Fibroblast of skin of right quadriceps (primary cell): ENCODE measurements at regions not wholly inside any gene's neighbourhood (a gene's known extent, or its start where the extent isn't known, plus 50 kb on each side); places are given as distances from the start of the nearest gene placed in this dataset.

Experiments used
- DNase-seq: peaks from one replicate; pipeline ENCODE4 v3.0.0-alpha.2; 2013

DNA sequence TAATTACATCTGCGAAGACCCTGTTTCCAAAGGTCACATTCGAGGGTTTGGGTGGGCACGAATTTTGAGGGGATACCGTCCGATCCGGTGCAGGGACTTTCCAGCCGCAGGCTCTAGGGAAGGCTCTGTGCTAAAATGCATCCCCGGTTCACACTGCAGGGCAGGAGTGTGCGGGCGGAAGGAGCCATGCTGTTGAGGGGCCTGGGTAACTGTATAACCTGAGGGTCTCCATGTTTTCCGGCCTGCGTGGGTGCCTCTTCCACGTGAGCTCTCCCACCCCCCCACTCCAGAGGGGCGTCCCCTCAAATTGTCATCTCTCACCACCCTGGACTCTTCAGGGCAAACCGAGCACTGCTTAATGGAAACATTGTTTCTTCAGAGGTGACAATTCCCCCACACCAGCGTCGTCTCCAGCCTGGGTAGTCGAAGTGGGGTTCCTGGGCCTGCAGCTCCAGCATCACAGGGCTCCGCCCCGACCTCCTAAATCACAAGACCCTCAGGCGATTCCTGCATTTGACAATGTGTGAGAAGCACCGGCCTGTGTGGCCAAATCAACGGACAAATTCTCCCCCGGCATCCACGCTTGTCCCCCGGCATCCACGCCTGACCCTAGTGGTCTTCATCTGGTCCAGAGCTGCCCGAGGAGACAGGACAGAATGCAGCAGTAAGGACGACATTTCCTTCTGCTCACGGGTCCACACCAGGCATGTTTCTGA lies 51.2 kb downstream of the FOXL3 start:
- DNase-seq: no peak

DNA sequence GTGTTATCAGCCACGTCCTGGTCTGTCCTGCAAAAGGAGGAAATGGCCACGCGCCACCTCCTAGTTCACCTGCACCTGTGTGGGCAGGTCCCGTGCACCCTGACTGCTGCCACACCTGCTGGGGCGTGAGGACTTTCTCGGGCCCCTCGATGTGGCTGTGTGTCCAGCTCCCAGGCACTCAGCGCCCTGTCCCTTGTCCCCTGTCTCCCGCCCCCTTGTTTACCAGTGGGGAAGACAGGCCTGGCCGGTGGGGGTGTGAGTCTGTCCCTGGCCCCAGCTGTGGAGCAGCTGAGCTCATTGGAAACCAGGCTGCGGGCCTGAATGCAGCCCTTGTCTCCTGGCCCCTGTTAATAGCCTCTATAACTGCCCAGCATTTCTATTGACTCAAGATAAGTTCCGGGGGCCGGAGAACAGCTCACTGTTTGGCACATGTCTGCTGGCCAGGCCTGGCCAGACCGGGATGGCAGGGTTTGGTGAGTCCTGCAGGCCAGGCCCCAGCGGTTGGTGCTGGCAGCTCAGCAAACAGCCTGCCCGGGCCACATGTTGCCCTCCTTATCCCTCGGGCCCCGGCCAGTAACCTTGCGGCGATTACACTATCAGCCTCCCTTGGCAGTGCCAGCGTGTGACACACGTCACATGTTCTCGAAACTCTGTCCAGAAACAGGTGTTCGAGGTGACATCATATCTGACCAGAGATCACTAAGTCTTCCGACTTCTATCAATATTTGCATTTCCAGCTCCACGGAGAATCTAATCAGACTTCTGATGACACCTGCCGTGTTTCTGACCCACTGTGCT lies 52.1 kb downstream of the FOXL3 start:
- no peak for DNase-seq

DNA sequence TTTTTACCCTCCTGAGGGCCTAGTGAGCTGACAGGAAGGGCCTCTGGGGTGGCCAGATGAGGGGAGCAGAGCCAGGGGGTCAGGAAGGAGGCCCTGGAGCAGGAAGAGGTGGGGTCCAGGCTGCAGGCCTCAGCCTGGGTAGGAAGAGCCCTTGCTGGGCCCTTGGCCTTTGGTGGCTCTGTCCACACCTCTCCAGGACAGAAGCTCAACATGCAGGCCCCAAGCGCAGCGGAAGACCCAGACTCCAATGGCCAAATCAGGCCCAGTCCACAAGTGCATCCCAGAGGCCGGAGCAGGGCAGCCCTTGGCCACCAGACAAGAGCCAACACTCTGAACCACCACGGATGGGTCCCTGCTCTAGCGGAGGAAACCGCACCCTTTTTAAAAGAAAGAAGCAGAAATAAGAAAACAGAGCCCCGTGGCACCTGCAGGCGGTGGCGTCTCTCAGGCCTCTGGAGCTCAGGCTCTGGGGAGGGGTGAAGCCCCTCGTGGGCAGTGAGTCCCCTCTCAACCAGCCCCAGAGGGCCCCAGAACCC lies 52.8 kb downstream of the FOXL3 start:
- DNase-seq: no peak

DNA sequence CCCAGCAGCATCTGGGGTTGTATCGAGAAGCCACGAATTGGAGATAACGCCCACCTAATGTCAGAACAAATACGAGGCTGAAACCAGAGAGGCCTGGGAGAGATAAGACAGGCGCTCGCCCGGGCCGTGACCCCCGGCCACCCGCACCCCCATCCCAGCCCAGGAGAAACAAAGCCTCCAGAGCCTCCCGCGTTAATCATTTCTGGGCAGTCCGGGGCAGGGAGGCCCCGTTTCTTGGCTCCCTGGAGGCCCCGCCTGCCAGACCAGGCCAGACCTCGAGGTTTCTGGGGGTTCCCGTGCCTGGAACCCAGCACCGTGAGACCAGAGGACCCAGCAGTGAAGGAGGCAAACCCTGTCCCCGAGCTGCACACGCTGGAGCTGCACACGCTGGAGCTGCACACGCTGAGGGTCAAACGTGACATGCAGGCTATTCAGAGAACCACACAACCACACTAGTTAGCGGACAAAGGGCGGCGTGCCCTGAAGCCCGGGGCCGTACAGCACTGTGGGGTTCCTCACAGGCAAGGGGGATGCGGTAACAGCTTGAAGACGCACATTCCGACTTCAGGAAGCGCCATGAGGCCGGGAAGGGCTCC lies 53.4 kb downstream of the FOXL3 start:
- no peak for DNase-seq

DNA sequence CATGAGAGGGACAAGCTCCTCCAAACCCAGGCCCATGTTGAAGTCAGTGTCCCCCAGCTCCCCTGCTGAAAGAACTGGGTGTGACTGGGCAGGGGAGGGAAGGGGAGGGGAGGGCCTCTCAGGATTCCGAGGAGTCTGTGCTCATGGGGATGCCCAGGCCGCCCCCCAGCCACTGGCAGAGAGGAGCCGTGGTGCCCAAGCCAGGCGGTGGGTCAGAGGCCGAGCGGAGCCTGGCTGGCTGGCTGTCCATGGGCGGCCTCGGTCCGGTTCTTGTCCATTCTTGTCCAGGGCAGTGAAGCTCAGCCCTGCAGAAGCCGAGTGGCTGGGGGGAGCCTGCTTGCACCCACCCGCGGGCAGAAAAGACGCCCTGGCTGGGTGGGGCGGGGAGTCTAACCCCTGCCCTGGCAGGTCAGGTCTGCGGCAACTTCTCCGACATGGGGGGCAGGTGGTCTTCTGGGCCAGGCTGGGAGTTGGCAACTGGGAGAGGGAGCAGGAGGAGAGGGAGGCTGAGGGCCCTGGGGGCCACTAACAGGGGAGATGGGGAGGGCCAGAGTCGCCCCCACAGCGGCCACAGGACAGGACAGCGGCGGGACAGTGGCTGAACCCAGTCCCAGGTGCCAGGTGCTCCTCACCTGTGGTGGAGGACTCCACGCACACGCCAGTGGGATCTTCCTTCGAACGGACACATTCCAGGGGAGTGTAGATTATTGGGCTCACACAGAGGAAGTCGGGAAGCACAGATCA lies 54.1 kb downstream of the FOXL3 start:
- no peak for DNase-seq

DNA sequence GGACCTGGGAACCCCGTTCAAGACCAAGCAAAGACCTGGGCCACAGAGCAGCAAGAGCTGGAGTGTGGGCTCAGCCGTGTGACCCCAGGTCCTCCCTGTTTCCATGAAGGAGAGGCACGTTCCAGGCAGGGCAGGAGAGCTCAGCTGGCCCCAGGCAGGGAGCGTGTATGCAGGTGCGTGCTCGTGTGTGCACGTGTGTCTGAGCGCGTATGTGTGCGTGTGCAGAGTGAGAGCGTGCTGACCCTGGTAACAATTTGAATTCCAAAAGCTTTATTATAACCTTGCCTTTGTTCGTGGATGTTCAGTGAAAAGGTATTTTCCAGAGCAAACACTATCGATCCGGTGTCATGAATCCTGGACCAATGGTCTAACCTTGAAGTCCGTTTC lies 54.6 kb downstream of the FOXL3 start:
- no peak for DNase-seq

DNA sequence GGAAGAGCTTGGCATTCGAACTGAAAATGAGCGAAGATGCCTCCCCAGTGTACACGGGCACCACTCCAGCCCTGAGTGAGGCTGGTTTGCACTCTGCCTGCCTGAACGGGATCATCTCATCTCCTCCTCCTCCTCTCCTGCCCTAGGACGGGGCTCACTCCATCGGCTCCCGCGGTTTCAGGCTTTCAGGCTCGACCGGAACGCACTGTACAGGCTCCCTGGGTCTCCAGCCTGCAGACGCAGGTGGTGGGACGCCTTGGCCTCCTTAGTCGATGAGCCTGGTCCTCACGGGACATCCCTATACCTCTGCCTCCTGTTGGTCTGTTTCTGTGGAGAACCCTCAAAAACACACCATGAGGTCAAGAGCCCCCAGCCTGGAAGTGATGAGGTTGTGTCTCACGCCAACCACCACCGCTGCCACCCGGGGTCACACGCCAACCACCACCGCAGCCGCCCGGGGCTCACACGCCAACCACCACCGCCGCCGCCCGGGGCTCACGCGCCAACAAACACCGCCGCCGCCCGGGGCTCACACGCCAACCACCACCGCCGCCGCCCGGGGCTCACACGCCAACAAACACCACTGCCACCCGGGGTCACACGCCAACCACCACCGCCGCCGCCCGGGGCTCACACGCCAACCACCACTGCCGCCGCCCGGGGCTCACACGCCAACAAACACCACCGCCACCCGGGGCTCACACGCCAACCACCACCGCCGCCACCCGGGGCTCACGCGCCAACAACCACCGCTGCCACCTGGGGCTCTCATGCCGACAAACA lies 56.3 kb downstream of the FOXL3 start:
- DNase-seq: no peak

DNA sequence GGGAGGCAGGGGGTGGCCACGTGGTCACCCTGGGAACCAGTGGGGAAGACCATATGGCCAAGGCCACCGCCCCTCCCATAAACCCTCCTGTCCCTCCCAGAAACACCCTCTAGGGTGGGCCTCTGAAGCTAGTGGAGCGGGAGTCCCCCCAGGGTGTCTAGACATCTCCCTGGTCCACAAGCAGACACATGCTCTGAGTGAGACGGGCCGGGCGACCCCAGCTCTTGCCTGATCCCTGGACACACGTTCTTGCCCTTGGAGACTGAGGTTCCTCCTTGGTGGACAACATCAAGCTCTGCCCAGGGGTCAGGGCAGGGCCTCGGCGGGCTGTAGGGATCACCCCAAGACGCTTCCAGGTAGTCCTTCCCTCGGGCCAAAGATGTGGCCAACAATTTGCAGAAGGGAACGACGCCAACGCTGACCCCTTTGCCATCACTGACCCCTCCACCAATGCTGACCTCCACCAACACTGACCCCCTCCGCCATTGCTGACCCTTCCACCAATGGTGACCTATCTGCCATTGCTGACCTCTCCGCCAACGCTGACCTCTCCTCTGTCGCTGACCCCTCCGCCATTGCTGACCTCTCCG lies 57.1 kb downstream of the FOXL3 start:
- no peak for DNase-seq

DNA sequence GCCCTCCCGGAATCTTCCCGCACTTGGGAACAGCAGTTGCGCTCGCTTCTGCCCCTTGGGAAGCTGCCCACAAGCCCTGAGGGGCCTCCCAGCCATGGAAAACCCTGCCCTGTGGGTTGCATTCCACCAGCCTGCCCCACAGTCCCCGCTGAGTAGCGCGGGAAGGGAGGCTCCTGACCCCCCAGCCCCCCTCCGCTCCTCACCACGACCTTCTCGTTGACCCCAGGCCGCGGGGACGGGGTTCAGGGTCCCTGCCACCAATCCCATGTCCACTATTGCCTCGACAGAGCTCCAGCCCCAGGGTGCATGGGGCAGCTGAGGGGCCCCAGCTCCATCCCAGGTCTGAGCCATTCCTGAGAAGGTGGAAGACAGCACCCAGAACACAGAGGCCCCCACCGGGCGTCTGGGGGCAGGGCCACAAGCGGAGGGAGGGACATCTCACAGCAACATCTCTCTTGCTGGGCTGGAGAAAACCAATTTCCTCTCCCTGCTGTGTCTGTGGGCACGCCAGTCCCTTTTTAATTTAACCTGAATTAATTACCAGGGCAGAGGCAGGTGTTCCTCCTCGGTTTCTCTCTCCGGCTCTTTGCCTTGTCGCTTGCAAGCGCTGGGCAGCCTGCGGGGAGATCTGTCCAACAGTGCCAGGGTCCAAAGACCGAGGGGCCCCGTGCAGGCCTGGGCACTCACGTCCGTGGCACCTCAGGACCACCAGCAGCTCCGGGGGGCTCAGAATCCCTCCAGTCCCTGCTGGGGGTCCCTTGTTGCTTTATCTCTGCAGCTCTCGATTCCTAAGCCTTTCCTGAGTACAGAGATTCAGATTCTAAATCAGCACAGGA lies 57.9 kb downstream of the FOXL3 start:
- DNase-seq: no peak

DNA sequence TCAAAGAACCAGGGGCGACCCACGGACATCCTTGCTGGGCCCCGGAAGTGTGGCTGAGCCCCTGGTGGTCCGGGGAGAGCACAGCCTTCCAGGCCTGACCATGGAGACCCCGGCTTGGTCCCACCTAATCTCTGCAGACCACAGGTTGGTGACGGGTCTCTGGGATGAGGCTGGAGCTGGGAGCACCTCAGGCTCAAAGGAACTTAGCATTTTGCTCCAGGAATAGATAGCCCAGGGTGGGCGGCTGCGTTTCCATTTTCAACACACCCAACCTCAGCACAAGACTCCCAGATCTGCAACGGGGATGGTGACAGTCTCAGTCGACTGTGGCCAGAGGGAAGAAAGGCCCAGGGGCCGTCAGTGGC lies 58.5 kb downstream of the FOXL3 start:
- no peak for DNase-seq

DNA sequence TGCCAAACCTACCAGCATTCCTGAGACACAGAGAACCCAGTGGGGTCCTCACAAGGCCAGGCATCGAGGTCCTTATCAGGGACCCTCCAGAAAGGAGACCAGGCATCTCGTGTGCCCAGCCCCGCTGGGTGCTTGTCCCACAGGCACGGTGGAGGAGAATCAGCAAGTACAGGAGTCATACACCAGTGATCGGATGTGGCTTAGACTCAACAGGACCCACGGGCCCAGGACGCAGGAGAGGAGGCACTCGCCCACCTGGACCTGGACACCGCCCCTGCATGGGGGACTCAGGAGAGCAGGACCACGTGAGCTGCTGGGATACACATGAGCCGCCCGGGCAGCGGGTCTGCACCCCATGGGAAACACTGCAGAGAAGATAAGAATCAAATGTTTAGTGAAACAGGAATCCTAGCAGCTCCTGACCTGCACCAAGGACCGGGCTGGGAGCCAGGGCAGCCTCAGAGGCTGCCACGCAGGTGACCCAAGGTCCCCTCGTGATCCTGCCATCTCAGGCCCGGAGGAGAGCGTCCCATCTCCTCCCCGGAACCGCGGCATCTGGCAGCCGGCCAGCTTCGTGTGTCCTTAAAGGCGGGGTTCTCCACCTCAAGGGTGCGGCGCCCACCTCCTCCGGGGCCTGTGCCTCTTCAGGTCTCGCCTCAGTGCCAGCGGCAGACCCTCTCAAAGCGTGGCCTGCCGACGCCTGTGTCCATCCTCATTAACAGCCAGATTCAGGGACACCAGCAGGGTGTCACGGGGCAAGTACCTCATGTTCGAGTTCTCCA lies 59.2 kb downstream of the FOXL3 start:
- DNase-seq: no peak

DNA sequence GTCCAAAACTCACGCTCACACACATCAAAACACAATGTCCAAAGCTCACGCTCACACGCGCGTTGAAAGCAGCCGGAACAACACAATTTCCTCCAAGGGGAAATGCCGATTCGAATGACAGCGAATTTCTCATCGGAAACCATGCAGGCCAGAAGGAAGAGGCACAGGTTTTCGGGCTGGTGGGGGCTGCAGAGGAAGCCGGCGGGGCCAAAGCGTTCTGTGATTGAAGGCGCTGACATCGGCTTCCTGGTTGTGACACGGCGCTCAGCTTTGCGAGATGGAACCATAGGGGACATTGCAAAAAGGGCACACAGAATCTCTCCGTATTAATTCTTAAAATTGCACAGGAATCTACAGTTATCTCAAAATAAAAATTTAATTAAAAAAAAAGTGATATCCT lies 61.3 kb downstream of the FOXL3 start:
- no peak for DNase-seq

DNA sequence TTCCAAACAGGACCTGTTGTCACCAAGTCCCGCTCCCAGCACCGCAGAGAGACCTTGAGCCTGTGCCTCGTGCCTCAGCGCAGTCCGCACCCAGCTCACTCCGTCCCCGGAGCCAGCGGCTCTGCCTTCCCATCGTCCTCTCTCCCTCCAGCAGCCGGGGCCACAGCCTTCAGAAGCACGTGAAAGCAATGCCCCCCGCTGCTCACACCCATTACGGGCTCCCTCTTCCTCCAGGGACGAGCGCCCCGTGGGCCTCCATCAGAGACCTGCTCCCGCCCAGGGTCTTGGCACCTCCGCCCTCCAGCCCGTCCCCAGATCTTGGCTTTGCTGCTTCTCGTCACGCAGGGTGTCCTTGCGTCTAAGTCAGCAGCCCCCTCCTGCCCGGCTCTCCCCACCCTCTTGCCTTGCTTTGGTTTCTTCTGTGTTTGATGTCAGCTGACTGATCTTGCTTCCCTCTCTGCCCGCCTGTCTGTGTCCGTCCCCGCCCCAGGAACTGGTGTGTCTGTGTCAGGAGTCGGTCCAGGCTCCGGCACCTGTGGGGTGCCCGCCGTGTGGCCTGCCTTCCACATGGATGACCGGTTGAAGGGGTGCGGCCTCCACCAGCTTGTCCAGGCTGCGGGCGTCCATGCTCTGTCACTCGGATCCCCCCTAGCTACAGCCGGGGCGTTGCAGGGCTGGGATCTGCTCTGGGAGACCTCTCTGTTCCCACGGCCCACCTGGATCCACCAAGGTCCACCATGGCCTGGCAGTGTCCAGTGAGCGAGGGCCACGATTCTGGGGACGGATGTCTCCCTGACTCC lies 61.9 kb downstream of the FOXL3 start:
- DNase-seq: no peak

DNA sequence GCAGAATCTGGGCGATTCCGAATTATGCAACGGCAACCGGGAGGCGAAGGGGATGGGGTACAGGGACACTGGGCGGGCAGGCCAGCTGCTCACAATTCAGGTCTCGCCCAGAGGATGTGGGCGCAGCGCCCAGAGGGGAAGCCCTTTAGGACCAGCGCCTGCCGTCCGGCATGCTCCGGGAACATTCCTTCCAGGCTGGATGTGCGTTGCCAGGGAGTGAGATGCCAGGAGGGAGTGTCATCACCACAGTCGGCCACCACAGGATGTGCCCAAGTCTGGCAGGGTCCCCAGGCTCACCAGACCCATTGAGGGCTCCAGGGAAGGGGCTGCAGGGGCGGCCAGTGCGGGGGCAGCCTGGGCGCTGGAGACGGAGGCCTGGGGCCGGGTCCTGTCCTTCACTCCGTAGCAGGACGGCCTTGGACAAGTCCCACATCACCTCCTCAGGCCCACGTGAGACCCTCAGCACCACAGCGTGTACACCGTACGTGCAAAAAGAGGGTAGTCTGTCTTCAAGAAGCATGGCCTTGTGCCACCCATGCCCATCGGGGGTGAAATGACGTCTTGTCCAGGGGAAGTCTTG lies 63.9 kb downstream of the FOXL3 start:
- DNase-seq: no peak

DNA sequence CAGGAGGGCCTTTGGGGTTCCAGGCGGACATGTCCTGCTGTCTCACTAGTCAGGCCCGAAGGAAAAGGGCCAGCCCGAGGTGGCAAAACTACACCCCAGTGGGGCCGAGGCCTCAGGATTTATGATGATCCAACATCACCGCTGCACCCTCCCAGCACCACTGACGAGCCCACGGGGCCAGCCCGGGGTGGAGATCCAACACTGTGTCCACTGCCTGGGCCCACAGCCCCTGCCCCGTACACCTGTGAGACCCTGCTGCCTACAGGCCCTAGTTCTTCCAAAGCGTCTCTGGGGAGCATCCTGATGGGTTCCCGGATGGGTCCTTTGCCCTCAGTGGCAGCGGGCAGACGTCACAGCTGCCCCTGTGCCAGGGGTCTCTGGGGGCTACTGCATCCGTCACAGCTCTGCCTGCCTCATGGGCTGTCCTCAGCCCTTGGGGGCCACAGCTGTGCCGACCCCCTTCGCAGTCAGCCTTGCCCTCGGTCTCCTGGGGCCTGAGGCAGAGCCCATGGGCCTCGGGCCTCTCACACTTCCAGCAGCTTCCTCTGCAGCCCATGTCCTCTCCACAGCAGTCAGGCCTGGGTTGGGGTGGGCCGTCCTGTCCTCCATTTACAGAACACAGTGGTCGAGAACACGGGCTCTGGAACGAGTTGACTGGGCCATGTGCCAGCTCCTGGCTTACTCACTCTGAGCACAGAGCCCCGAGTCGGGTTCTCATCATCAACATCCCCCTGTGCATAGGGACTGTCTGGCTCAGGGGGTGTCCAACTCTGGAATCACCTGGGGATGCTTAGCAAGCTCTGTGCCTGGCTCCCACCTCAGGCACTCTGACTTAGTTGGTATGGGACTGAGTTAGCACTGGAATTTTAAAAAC lies 64.9 kb downstream of the FOXL3 start:
- no peak for DNase-seq

DNA sequence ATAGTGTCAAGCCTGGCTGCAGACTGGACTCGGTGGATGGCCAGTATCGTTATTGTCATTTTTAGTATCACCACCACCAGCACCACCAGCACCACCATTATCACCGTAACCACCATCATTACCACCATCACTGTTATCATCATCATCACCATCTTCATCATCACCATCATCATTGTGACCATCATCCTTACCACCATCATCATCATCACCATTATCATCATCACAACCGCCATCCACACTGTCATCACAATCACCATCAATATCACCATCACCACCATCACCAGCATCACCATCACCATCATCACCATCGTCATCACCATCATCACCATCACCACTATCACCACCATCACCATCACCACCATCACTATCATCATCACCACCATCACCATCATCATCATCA lies 65.6 kb downstream of the FOXL3 start:
- no peak for DNase-seq

DNA sequence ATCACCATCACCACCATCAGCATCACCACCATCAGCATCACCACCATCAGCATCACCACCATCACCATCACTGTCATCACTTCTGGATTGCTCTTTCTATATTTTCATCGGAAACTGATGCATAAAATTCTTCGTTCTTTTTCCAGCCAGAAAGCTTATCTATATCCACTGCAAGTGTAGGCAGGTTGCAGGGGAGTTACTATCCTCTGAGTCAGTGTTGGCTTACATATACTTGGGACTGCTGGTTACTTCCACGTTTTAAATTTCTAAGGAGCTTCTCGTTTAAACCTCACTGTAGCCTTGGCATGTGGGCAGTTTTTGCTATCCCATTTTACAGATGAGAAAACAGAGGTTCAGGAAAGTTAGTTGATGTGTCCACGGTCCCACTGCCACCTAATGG lies 66.1 kb downstream of the FOXL3 start:
- no peak for DNase-seq
